Activated naive CD4-positive, alpha-beta T cell treated with anti-CD3 and anti-CD28 coated beads for 36 hours (primary cell): ENCODE measurements at regions not wholly inside any gene's neighbourhood (a gene's known extent, or its start where the extent isn't known, plus 50 kb on each side); places are given as distances from the start of the nearest gene placed in this dataset.

Experiments used
- CTCF ChIA-PET: fragments of 350-600 bp; sonication (Branson Sonifier 250); formaldehyde crosslinking; loops from one replicate; lab custom pipeline; 2021; ENCODE audit warnings: antibody characterized with exemption; lab: Charles Lee
- DNase-seq: peaks from one replicate; pipeline ENCODE4 v3.0.0-alpha.2; 2020
- H3K27ac Mint-ChIP-seq: one replicate; pipeline ENCODE4 v1.8.0; 2021; ENCODE audit warnings: mild to moderate bottlenecking, mixed read lengths
- H3K27me3 Mint-ChIP-seq: one replicate; pipeline ENCODE4 v1.8.0; 2021; ENCODE audit warnings: low read depth, mixed read lengths
- H3K36me3 Mint-ChIP-seq: one replicate; pipeline ENCODE4 v1.8.0; 2021; ENCODE audit warnings: low read depth, mixed read lengths
- H3K4me1 Mint-ChIP-seq: one replicate; pipeline ENCODE4 v1.8.0; 2021; ENCODE audit warnings: low read depth, mixed read lengths
- H3K4me3 Mint-ChIP-seq: one replicate; pipeline ENCODE4 v1.8.0; 2021; ENCODE audit warnings: mild to moderate bottlenecking, moderate library complexity, mixed read lengths
- H3K9me3 Mint-ChIP-seq: one replicate; pipeline ENCODE4 v1.8.0; 2021; ENCODE audit warnings: mixed read lengths
- intact Hi-C: fragments of 100-400 bp; cut with micrococcal nuclease; formaldehyde crosslinking; loops from one replicate; pipeline ENCODE4 v1.15.1; 2023

GRCh38 chr3:71881041-71881440, 96.1 kb upstream of the PROK2 start:
- Mint-ChIP-seq H3K27ac (no peak overlapping the region), H3K9me3 (no peaks in the 10 kb centered on the region), H3K27me3 (peaks cover 4% of the 10 kb centered on the region), H3K4me1 (no peaks in the 10 kb centered on the region), H3K36me3 (no peaks in the 10 kb centered on the region), H3K4me3 (no peak overlapping the region)
- CTCF ChIA-PET: no interaction called here
- intact Hi-C loops: no loop called here
- no peak for DNase-seq

DNA sequence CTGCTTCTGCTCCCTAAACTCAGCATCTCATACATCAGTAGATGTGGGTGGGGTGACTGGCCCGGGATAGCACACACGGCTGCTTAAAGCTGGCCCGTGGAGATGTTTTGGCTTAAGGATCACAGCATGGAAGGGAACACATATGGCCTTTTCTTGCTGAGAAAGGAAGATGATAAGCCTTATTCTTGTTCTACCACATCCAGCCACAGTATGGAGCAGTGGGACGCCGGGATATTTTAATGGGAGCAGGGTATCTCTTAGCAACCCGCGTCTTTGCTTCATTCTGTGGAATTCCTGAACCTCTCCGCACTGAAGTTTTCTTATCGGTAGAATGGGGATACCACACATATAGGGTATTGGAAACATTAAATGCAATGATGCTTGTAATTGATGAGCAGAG, 94.1 kb upstream of the PROK2 start:
- Mint-ChIP-seq H3K4me3 (no peak overlapping the region), H3K9me3 (no peaks in the 10 kb centered on the region), H3K4me1 (peaks cover 16% of the 10 kb centered on the region), H3K27me3 (peaks cover 4% of the 10 kb centered on the region), H3K27ac (no peak overlapping the region), H3K36me3 (no peaks in the 10 kb centered on the region)
- no peak for DNase-seq
- CTCF ChIA-PET: interaction anchor here (0.7 to 1.0 kb wide), 2 partner anchors 21 to 845 kb away, joined by 3 read pairs; no protein-coding TSS in a partner anchor
- intact Hi-C loops: loop anchor here (5.0 to 10.0 kb wide), 5 partner anchors 48 to 1208 kb away; partner anchors contain the start of gene RYBP

- DNase-seq: no peak
- Mint-ChIP-seq H3K4me3 (no peak overlapping the region), H3K27me3 (no peaks in the 10 kb centered on the region), H3K9me3 (no peaks in the 10 kb centered on the region), H3K4me1 (peaks cover 35% of the 10 kb centered on the region), H3K27ac (peak overlapping the region; percentile 26), H3K36me3 (no peaks in the 10 kb centered on the region)
- intact Hi-C loops: loop anchor here (5.0 to 10.0 kb wide), 5 partner anchors 51 to 1211 kb away; partner anchors contain the start of gene RYBP
- CTCF ChIA-PET: interaction anchor here (0.6 to 3.4 kb wide), 32 partner anchors 9 to 946 kb away, joined by 3 to 28 read pairs (median 3); no protein-coding TSS in a partner anchor
Observed at GRCh38 chr3:71876135-71877105, 91.5 kb upstream of the PROK2 start.

DNA sequence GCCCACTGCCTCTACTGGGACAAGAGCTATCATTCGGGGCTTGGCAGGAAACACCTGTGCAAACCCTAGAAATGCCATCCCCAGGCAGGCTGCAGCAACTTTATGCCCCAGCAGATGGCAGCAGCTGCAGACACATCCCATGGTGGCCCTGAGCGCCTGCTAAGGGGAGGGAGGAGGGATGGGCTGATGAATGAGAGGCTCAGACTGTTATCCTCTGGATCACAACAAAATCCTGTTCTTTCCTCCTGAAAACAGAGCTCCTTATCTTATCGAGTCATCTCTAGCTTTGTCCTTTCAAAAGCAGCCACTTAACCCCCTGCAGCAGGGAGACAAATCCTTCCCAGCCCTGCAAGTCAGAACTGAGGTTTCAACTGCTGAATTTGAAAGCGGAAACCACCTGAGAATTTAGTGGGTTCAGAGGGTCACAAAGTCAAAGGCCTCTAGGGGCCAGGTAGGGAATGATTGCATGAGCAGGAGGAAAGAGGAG, 90.6 kb upstream of the PROK2 start:
- peak overlapping the region; percentile 76 for H3K27ac Mint-ChIP-seq
- H3K27me3 Mint-ChIP-seq: no peaks in the 10 kb centered on the region
- H3K9me3 Mint-ChIP-seq: no peaks in the 10 kb centered on the region
- H3K36me3 Mint-ChIP-seq: no peaks in the 10 kb centered on the region
- H3K4me1 Mint-ChIP-seq: peaks cover 35% of the 10 kb centered on the region
- CTCF ChIA-PET: interaction anchor here (0.5 to 3.4 kb wide), 46 partner anchors 11 to 1019 kb away, joined by 3 to 28 read pairs (median 3); partner anchors contain the start of gene SHQ1
- DNase-seq: peak; percentile 92
- intact Hi-C loops: loop anchor here (1.0 to 10.0 kb wide), 12 partner anchors 52 to 1212 kb away; partner anchors contain the start of genes RYBP and SHQ1
- H3K4me3 Mint-ChIP-seq: no peak overlapping the region

DNA sequence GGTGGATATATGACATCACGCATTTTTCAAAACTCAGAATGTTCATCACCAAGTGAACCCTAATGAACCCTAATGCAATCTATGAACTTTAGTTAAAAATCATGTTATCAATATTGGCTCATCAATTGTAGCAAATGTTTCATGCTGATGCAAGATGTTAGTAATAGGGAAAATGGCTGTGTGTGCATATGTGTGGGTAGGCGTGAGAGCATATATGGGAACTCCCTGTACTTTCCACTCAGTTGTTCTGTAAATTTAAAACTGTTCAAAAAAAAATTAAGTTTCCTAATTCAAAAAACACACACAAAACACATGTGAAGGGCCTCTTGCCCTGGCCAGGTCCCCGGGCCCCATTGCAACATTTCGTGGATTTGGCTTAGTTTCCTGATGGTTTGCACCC, 89.7 kb upstream of the PROK2 start:
- peak; percentile 43 for DNase-seq
- peak overlapping the region; percentile 76 for H3K27ac Mint-ChIP-seq

GRCh38 chr3:71873093-71873611, 88.2 kb upstream of the PROK2 start:
- intact Hi-C loops: loop anchor here (10.0 kb wide), 2 partner anchors 572 to 792 kb away; partner anchors contain the start of gene RYBP
- DNase-seq: no peak
- Mint-ChIP-seq H3K4me1 (peaks cover 35% of the 10 kb centered on the region), H3K27me3 (no peaks in the 10 kb centered on the region), H3K27ac (no peak overlapping the region), H3K9me3 (no peaks in the 10 kb centered on the region), H3K4me3 (no peak overlapping the region), H3K36me3 (no peaks in the 10 kb centered on the region)
- CTCF ChIA-PET: interaction anchor here (0.6 to 3.4 kb wide), 4 partner anchors 12 to 268 kb away, joined by 3 to 14 read pairs (median 3); no protein-coding TSS in a partner anchor

More for the DNA sequence above, 89.7 kb upstream of the PROK2 start:
- Mint-ChIP-seq H3K27me3 (no peaks in the 10 kb centered on the region), H3K4me3 (no peak overlapping the region), H3K36me3 (no peaks in the 10 kb centered on the region), H3K9me3 (no peaks in the 10 kb centered on the region), H3K4me1 (peaks cover 35% of the 10 kb centered on the region)
- intact Hi-C loops: loop anchor here (1.0 to 10.0 kb wide), 13 partner anchors 53 to 1213 kb away; partner anchors contain the start of genes RYBP and SHQ1
- CTCF ChIA-PET: interaction anchor here (0.5 to 3.4 kb wide), 32 partner anchors 8 to 976 kb away, joined by 3 to 28 read pairs (median 4); partner anchors contain the start of gene SHQ1

DNA sequence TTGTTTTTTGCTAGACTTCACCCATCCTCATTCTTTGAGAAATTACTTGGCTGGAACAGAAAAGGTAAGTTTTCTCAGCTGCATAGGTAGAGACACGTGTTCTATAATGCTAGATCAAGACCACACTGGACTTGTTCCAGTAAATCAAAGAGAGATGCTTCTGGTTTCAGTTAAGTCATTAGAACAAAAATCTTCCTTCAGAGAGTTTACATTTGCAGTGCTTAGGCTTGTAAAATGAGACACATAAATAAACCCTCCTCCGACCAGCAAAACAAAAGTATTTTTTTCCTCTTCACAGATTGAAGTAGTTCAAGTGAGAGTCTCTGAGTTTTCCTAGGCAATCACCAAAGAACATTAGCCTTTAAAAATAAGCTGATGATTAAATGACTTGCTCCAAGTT, 87.3 kb upstream of the PROK2 start:
- no peak overlapping the region for H3K27ac Mint-ChIP-seq
- no peaks in the 10 kb centered on the region for H3K9me3 Mint-ChIP-seq
- CTCF ChIA-PET: interaction anchor here (0.7 kb wide), 2 partner anchors 13 to 142 kb away, joined by 3 to 6 read pairs; no protein-coding TSS in a partner anchor
- peaks cover 2% of the 10 kb centered on the region for H3K27me3 Mint-ChIP-seq
- H3K4me1 Mint-ChIP-seq: peaks cover 35% of the 10 kb centered on the region
- no peaks in the 10 kb centered on the region for H3K36me3 Mint-ChIP-seq
- intact Hi-C loops: loop anchor here (10.0 kb wide), 2 partner anchors 573 to 793 kb away; partner anchors contain the start of gene RYBP
- H3K4me3 Mint-ChIP-seq: no peak overlapping the region
- DNase-seq: no peak

GRCh38 chr3:71870966-71871512, 86.1 kb upstream of the PROK2 start:
- intact Hi-C loops: loop anchor here (10.0 kb wide), 2 partner anchors 574 to 794 kb away; partner anchors contain the start of gene RYBP
- Mint-ChIP-seq H3K4me1 (peaks cover 35% of the 10 kb centered on the region), H3K36me3 (no peaks in the 10 kb centered on the region), H3K27ac (no peak overlapping the region), H3K4me3 (no peak overlapping the region), H3K9me3 (no peaks in the 10 kb centered on the region), H3K27me3 (peaks cover 2% of the 10 kb centered on the region)
- no peak for DNase-seq
- CTCF ChIA-PET: interaction anchor here (0.7 to 1.0 kb wide), 2 partner anchors 142 to 160 kb away, joined by 3 read pairs; no protein-coding TSS in a partner anchor

DNA sequence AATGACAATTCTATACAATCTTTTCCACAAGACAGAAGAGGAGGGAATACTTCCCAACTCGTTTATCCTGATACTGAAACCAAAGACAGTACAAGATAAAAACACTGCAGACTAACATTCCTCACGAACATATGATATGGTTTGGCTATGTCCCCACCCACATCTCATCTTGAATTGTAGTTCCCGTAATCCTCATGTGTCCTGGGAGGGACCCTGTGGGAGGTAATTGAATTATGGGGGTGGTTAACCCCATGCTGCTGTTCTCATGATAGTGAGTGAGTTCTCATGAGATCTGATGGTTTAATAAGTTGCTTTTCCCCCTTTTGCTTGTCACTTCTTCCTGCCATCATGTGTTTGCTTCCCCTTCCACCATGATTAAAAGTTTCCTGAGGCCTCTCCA, 83.9 kb upstream of the PROK2 start:
- Mint-ChIP-seq H3K36me3 (no peaks in the 10 kb centered on the region), H3K27me3 (peaks cover 6% of the 10 kb centered on the region), H3K4me1 (peaks cover 19% of the 10 kb centered on the region), H3K4me3 (no peak overlapping the region), H3K27ac (no peak overlapping the region), H3K9me3 (no peaks in the 10 kb centered on the region)
- intact Hi-C loops: no loop called here
- CTCF ChIA-PET: no interaction called here
- DNase-seq: no peak

DNA sequence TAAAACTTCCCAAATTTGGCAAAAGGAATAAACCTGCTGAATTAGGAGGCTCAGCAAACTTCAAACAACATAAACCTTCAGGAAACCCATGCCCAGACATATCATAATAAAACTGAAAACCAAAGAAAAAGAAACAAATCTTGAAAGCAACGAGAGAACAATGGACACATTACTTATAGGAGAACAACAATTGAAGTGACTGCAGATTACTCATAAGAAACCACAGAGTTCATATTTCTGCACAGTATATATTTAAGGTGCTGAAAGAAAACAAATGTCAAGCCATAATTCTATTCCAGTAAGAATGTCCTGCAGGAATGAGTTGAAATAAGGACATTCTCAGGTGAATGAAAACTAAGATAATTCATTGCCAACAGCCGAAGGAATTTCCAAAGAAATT, 80.8 kb upstream of the PROK2 start:
- H3K4me1 Mint-ChIP-seq: peaks cover 2% of the 10 kb centered on the region
- H3K27me3 Mint-ChIP-seq: peaks cover 15% of the 10 kb centered on the region
- H3K9me3 Mint-ChIP-seq: peaks cover 1% of the 10 kb centered on the region
- H3K36me3 Mint-ChIP-seq: no peaks in the 10 kb centered on the region
- DNase-seq: no peak
- no peak overlapping the region for H3K4me3 Mint-ChIP-seq
- no peak overlapping the region for H3K27ac Mint-ChIP-seq
- CTCF ChIA-PET: interaction anchor here (3.0 kb wide), 1 partner anchor 10 kb away, joined by 14 read pairs; no protein-coding TSS in a partner anchor
- intact Hi-C loops: no loop called here

- intact Hi-C loops: no loop called here
- Mint-ChIP-seq H3K36me3 (no peaks in the 10 kb centered on the region), H3K27ac (no peak overlapping the region), H3K27me3 (peaks cover 15% of the 10 kb centered on the region), H3K9me3 (peaks cover 1% of the 10 kb centered on the region), H3K4me3 (no peak overlapping the region), H3K4me1 (peaks cover 5% of the 10 kb centered on the region)
- CTCF ChIA-PET: interaction anchor here (0.6 to 3.0 kb wide), 6 partner anchors 12 to 277 kb away, joined by 3 to 14 read pairs (median 4); no protein-coding TSS in a partner anchor
- DNase-seq: no peak
Observed at GRCh38 chr3:71863563-71864190, 78.7 kb upstream of the PROK2 start.
